ENCODE measurements at regions not wholly inside any gene's neighbourhood (a gene's known extent, or its start where the extent isn't known, plus 50 kb on each side); places are given as distances from the start of the nearest gene placed in this dataset.

GRCh38 chr3:106018929-106019550, 150.2 kb upstream of the CBLB start:
- TF ChIP-seq ZNF274 (IDR thresholded peaks at IDR 0.05; ENCODE audit: low read depth, low read length) = no peak
- TF ChIP-seq SUZ12 (IDR thresholded peaks at IDR 0.05; ENCODE audit: extremely low read depth, insufficient read depth, insufficient read length) = no peak
- TF ChIP-seq YY1 (IDR thresholded peaks at IDR 0.05; ENCODE audit: insufficient read depth, insufficient read length) = no peak
